HCT116 (cell line): ENCODE measurements at regions not wholly inside any gene's neighbourhood (a gene's known extent, or its start where the extent isn't known, plus 50 kb on each side); places are given as distances from the start of the nearest gene placed in this dataset.
A peak's percentile ranks its signal among the peaks of the same experiment; 100 is the strongest.

Experiments
- ATAC-seq: fragments of 200-7000 bp; cut with Tn5 transposase; 2 replicates; pipeline ENCODE4 v1.9.1; 2020; ENCODE audit warnings: mild to moderate bottlenecking, moderate library complexity
- BruUV-seq: library from RNA; stranded (reverse); fragments of 400-500 nt; replicated peaks from 2 replicates; lab custom pipeline; 2021; lab: Mats Ljungman, UMichigan
- CTCF ChIA-PET: fragments of 300-600 bp; sonication (Branson Sonifier 250); formaldehyde crosslinking; loops from one replicate; lab custom pipeline; 2021; ENCODE audit warnings: antibody characterized with exemption; lab: Charles Lee
- POLR2A ChIA-PET: fragments of 300-600, 350-600 bp; sonication (Branson Sonifier 250); formaldehyde crosslinking; loops from one replicate; lab custom pipeline; 2021; ENCODE audit warnings: antibody characterized with exemption; lab: Charles Lee
- RAD21 ChIA-PET, 2 experiments: fragments of 300-600 bp; sonication (Branson Sonifier 250); formaldehyde crosslinking; loops; one replicate each; lab custom pipeline; 2023; ENCODE audit warnings: low total read pairs in 2 of 2; ENCODE audit not compliant: uncharacterized antibody in 2 of 2, unreplicated experiment in 2 of 2, low non-redundant PET in 1 of 2; lab: Charles Lee
- DNase-seq: peaks from one replicate; pipeline ENCODE4 v3.0.0-alpha.2; 2010; ENCODE audit warnings: low read depth, low spot score
- H2AFZ ChIP-seq: fragments of 200-600 bp; shearing (Covaris generic), sonication (generic); 2 replicates; pipeline ENCODE4 v1.6.1; 2017; ENCODE audit warnings: low read depth, mixed run types, mixed read lengths, antibody characterized with exemption, low read length; ENCODE audit not compliant: poor library complexity, severe bottlenecking
- H3K27ac ChIP-seq: 2 replicates; pipeline ENCODE4 v1.5.1; 2012; ENCODE audit warnings: low read depth, low read length
- H3K27me3 ChIP-seq: fragments of 200-600 bp; sonication (generic); 2 replicates; pipeline ENCODE4 v1.6.1; 2016; ENCODE audit warnings: mixed run types, low read length, mixed read lengths; ENCODE audit not compliant: insufficient read depth
- H3K36me3 ChIP-seq, 2 experiments: fragments of 200-500 bp in 1 of 2; fragments of 200-600 bp in 1 of 2; sonication (Bioruptor generic) in 1 of 2; sonication (generic) in 1 of 2; 2 replicates each; pipeline versions ENCODE4 v1.5.1 to v1.6.1; 2014 to 2016; ENCODE audit warnings: low read length in 2 of 2, inconsistent platforms in 1 of 2, mixed read lengths in 1 of 2, mixed run types in 1 of 2; ENCODE audit not compliant: insufficient read depth in 2 of 2, control insufficient read depth in 1 of 2
- H3K4me1 ChIP-seq, 2 experiments: fragments of 200-600 bp in 1 of 2; sonication (generic) in 1 of 2; 2 replicates each; pipeline versions ENCODE4 v1.5.1 to v1.6.1; 2012 to 2017; ENCODE audit warnings: low read length in 2 of 2, inconsistent platforms in 1 of 2, mild to moderate bottlenecking in 1 of 2, mixed read lengths in 1 of 2, mixed run types in 1 of 2, moderate library complexity in 1 of 2; ENCODE audit not compliant: insufficient read depth in 2 of 2, control insufficient read depth in 1 of 2
- H3K4me2 ChIP-seq: fragments of 200-600 bp; sonication (generic); 2 replicates; pipeline ENCODE4 v1.6.1; 2017; ENCODE audit warnings: mixed run types, low read length, mixed read lengths
- H3K4me3 ChIP-seq, 2 experiments: fragments of 200-600 bp in 1 of 2; sonication (generic) in 1 of 2; replicated peaks in 1 of 2; 2 replicates each; pipeline ENCODE4 v1.5.1; 2011 to 2016; ENCODE audit warnings: low read length in 2 of 2, control low read depth in 1 of 2, low read depth in 1 of 2, mild to moderate bottlenecking in 1 of 2, mixed read lengths in 1 of 2, mixed run types in 1 of 2
- H3K79me2 ChIP-seq: fragments of 200-600 bp; sonication (generic); 2 replicates; pipeline ENCODE4 v1.6.1; 2017; ENCODE audit warnings: mild to moderate bottlenecking, mixed run types, low read length, moderate library complexity, mixed read lengths; ENCODE audit not compliant: insufficient read depth
- H3K9ac ChIP-seq: fragments of 200-600 bp; sonication (generic); 2 replicates; pipeline ENCODE4 v1.6.1; 2016; ENCODE audit warnings: low read length, mixed read lengths
- H3K9me2 ChIP-seq: fragments of 200-600 bp; sonication (generic), shearing (Covaris generic); 2 replicates; pipeline ENCODE4 v1.6.1; 2017; ENCODE audit warnings: mixed run types, mild to moderate bottlenecking, moderate library complexity; ENCODE audit not compliant: insufficient read depth
- H3K9me3 ChIP-seq, 2 experiments: fragments of 200-500 bp in 1 of 2; fragments of 200-600 bp in 1 of 2; sonication (Bioruptor generic) in 1 of 2; sonication (generic) in 1 of 2; 2 replicates each; pipeline ENCODE4 v1.6.1; 2014 to 2017; ENCODE audit warnings: low read length in 2 of 2, mixed read lengths in 2 of 2, inconsistent platforms in 1 of 2, low read depth in 1 of 2, mild to moderate bottlenecking in 1 of 2, mixed run types in 1 of 2, moderate library complexity in 1 of 2; ENCODE audit not compliant: control insufficient read depth in 1 of 2, insufficient read depth in 1 of 2
- H4K20me1 ChIP-seq: fragments of 200-600 bp; sonication (generic), shearing (Covaris generic); 2 replicates; pipeline ENCODE4 v1.6.1; 2017; ENCODE audit warnings: mixed run types, mild to moderate bottlenecking, moderate library complexity; ENCODE audit not compliant: insufficient read depth
- CBX3 ChIP-seq: IDR thresholded peaks from 2 replicates; pipeline ENCODE4 v1.6.1; 2012; ENCODE audit warnings: low read depth
- EGR1 ChIP-seq: IDR thresholded peaks from 2 replicates; pipeline ENCODE4 v1.6.1; 2012; ENCODE audit warnings: low read depth
- EZH2 ChIP-seq: fragments of 200-600 bp; sonication (generic); IDR thresholded peaks from 2 replicates; pipeline ENCODE4 v1.6.1; 2017; ENCODE audit warnings: antibody characterized with exemption, mixed run types
- JUND ChIP-seq: IDR thresholded peaks from 2 replicates; pipeline ENCODE4 v1.6.1; 2012
- POLR2A ChIP-seq: IDR thresholded peaks from 2 replicates; pipeline ENCODE4 v1.7.0; 2011; ENCODE audit warnings: borderline replicate concordance; ENCODE audit not compliant: insufficient read depth, insufficient read length; ENCODE audit errors: extremely low read depth
- SIN3A ChIP-seq: IDR thresholded peaks from 2 replicates; pipeline ENCODE4 v1.6.1; 2012; ENCODE audit warnings: low read depth
- TCF7L2 ChIP-seq: IDR thresholded peaks from 2 replicates; pipeline ENCODE4 v1.7.0; 2011; ENCODE audit warnings: borderline replicate concordance, inconsistent platforms; ENCODE audit not compliant: insufficient read depth, insufficient read length; ENCODE audit errors: extremely low read depth
- intact Hi-C: fragments of 100-400 bp; cut with micrococcal nuclease; formaldehyde crosslinking; loops from 2 replicates; pipeline ENCODE4 v1.10.0; 2022
- TF ChIP-seq, protein P1 (sequence below): IDR thresholded peaks from 2 replicates; pipeline ENCODE4 v1.6.1; 2012

DNA sequence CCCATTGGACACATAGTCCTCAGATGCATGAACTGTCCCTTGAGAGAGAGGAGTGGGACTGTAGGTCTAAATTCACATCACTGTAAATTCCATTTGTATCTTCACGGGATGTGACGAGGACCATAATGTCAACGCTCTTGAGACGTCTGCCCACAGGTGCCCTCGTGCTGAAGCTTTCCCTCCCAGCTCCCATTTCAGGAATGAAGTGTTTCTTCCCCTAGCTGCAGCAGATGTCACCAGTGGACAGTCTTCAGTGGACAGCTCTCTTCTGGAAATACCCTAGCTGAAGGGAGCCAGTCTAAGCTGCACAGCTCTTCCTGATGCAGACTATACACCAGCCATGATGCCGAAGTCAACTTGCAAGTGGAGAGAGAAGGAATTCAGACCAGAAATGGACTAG lies 217.4 kb upstream of the ECI2 start:
- Histone ChIP-seq H4K20me1 (no peaks in the 10 kb centered on the region), H3K27ac (no peak overlapping the region), H2AFZ (peak overlapping the region; percentile 87), H3K9ac (no peak overlapping the region), H3K27me3 (no peaks in the 10 kb centered on the region), H3K79me2 (no peaks in the 10 kb centered on the region), H3K4me2 (peak overlapping the region; percentile 91), H3K36me3 (no peaks in the 10 kb centered on the region), H3K9me2 (no peaks in the 10 kb centered on the region), H3K4me1 (peaks cover 24 to 58% of the 10 kb centered on the region in 2 experiments), H3K4me3 (no peak overlapping the region; a peak in 1 of 4 replicates), H3K9me3 (no peaks in the 10 kb centered on the region)
- intact Hi-C loops = no loop called here
- DNase-seq = no peak
- POLR2A ChIA-PET = no interaction called here
- no peak for TF ChIP-seq JUND
- no peak for TF ChIP-seq TCF7L2
- no peak for TF ChIP-seq EZH2
- no peak for TF ChIP-seq CBX3
- no peak for TF ChIP-seq EGR1
- TF ChIP-seq POLR2A = no peak
- TF ChIP-seq SIN3A = no peak
- TF ChIP-seq, protein P1, sequence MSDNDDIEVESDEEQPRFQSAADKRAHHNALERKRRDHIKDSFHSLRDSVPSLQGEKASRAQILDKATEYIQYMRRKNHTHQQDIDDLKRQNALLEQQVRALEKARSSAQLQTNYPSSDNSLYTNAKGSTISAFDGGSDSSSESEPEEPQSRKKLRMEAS = no peak
- CTCF ChIA-PET = no interaction called here
- RAD21 ChIA-PET = no interaction called here
- no TSS peak for BruUV-seq
- ATAC-seq = no peak

DNA sequence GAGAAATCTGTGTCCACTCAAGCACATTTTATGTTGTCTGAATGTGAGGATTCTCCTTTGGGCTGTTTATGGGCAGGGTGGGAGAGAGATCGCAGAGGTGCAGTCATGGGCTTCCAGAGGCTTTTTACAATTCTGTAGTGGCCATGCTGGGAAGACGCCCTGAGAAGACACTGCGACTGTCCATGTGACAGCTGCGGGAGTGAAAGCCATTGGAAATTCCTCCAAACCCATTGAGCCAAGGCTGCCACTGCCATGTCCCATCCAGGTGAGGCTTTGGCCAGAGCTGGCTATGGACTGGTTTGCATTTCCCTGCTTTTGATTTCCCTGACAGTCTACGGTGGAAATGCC lies 216.9 kb upstream of the ECI2 start:
- Histone ChIP-seq H2AFZ (peak overlapping the region; percentile 87), H3K36me3 (no peaks in the 10 kb centered on the region), H3K27ac (no peak overlapping the region), H3K9ac (peak overlapping the region; percentile 53), H3K9me3 (no peaks in the 10 kb centered on the region), H3K4me2 (peak overlapping the region; percentile 91), H3K79me2 (no peaks in the 10 kb centered on the region), H3K27me3 (no peaks in the 10 kb centered on the region), H3K4me1 (peaks cover 20 to 54% of the 10 kb centered on the region in 2 experiments), H3K9me2 (no peaks in the 10 kb centered on the region)
- ChIA-PET CTCF (no interaction called here), POLR2A (no interaction called here)
- ATAC-seq = peak; percentile 52
- DNase-seq = no peak
- intact Hi-C loops = no loop called here
- no TSS peak for BruUV-seq
- TF ChIP-seq SIN3A = no peak
- TF ChIP-seq, protein P1 = peak; percentile 17; the same call in 1 of the 2 replicates
- TF ChIP-seq, all 23 proteins: peak for 1
- peak overlapping the region; percentile 30 to 61 for H3K4me3 ChIP-seq
- RAD21 ChIA-PET = interaction anchor here in 1 of 2 experiments (0.8 kb wide), 1 partner anchor 17 kb away, joined by 3 read pairs; no protein-coding TSS in a partner anchor
- no peaks in the 10 kb centered on the region for H4K20me1 ChIP-seq
